ENCODE measurements at regions not wholly inside any gene's neighbourhood (a gene's known extent, or its start where the extent isn't known, plus 50 kb on each side); places are given as distances from the start of the nearest gene placed in this dataset.

DNA sequence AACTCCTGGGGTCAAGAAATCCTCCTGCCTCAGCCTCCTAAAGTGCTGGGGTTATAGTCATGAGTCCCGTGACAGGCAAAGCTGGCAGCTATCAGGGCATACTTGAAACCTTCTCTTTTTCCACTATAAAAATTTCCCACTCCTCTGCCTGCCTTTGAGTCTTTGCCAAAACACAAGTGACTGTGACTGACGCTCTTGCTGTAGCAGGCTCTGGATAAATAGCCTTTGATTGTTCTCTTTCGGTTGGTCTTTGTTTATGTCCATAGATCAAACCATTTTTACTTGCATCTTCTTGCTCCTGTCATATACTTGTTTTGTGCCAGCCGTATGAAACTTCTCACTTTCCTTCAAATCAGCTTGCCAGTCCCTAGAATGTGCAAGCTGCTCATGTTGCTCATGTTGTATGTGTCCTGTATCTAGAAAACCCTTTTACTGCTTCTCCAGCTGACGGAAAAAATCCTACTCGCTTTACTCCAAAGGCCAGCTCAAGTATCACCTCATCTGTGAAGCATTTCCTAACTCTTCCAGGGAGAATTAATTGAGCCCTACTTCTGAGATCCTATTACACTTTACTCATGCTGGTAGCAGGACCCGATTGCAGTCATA is 73.1 kb downstream of the RESF1 start:
- TF ChIP-seq, protein P1, sequence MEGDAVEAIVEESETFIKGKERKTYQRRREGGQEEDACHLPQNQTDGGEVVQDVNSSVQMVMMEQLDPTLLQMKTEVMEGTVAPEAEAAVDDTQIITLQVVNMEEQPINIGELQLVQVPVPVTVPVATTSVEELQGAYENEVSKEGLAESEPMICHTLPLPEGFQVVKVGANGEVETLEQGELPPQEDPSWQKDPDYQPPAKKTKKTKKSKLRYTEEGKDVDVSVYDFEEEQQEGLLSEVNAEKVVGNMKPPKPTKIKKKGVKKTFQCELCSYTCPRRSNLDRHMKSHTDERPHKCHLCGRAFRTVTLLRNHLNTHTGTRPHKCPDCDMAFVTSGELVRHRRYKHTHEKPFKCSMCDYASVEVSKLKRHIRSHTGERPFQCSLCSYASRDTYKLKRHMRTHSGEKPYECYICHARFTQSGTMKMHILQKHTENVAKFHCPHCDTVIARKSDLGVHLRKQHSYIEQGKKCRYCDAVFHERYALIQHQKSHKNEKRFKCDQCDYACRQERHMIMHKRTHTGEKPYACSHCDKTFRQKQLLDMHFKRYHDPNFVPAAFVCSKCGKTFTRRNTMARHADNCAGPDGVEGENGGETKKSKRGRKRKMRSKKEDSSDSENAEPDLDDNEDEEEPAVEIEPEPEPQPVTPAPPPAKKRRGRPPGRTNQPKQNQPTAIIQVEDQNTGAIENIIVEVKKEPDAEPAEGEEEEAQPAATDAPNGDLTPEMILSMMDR (IDR thresholded peaks at IDR 0.05; ENCODE audit: extremely low read depth, insufficient read depth, missing control alignments), result no peak
- in situ Hi-C loops (cut with MboI; ENCODE audit: low pct_unique_long_range_greater_than_20kb, low sequenced_read_pairs, unreplicated experiment), result no loop called here
- no peak for DNase-seq (ENCODE audit: low spot score)

DNA sequence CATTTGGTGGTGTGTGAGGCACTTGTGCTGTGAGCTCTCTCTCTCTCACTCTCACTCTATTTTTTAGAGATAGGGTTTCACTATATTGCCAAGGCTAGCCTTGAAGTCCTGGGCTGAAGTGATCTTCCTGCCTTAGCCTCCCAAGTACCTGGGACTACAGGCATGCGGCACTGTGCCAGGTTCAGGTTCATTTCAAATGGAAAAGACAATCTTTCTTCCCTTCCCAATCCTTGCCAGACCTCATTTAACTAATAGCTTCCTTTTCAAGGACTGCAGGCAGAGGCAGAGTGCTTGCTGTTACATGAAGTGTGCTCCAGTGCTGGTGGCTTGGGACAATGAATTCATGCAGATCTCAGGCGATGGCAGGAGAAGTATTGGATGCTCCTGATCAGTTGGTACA is 73.2 kb upstream of the BICD1 start:
- no peak for DNase-seq (ENCODE audit: low spot score)
- in situ Hi-C loops (cut with MboI; ENCODE audit: low pct_unique_long_range_greater_than_20kb, low sequenced_read_pairs, unreplicated experiment), result no loop called here
- TF ChIP-seq, protein P1 (IDR thresholded peaks at IDR 0.05; ENCODE audit: extremely low read depth, insufficient read depth, missing control alignments), result no peak

DNA sequence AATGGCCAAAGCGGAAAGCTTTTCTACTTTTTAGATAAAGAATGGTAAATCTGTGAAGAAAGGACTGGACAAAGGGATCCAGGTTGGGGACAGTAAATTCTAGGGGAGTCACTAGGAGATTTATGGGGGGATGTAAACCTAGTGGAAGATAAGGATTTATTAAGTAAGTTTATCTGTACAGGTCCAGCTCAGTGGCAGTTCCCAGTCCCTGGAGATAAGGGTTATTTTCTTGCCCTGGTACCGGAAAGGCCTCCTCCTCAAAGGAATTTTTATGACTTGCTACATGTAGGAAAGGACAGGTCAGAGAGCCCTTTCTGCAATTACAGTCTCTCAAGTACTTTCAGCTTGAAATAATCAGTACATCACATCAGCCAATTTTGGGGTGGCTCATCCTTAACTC is 72.6 kb upstream of the BICD1 start:
- in situ Hi-C loops (cut with MboI; ENCODE audit: low pct_unique_long_range_greater_than_20kb, low sequenced_read_pairs, unreplicated experiment), result no loop called here
- no peak for DNase-seq (ENCODE audit: low spot score)
- TF ChIP-seq, protein P1 (IDR thresholded peaks at IDR 0.05; ENCODE audit: extremely low read depth, insufficient read depth, missing control alignments), result no peak

DNA sequence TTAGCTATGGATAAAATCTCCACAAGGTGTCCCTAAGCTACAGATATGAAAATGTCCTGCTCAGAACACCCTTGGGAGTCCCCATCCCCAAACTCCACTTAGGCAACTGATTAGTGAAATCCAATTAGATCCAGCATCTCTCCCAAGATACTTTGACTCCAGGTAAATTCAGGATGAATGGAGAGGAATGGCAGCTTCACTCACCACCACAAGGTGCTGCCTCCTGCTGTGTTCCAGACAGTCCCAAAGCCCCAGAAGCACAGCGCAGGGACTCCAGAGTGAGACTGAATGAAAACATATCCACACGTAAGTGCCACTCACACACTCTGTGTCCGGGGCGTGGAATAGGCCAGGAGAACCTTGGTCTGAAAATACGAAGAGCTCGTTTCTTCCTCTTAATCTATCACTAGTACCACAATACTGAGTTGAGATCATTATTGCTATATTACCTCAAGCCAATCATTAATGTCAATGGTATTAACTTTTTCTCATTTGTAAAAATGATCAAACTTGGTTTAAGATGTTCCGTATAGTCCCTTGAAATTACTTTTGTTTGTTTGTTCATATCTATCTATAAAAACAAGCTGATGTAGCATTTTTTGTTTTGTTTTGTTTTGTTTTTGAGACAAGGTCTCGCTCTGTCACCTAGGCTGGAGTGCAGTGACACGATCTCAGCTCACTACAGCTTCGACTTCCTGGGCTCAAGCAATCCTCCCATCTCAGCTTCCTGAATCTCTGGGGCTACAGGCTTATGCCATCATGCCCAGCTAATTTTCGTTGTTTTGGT is 70.0 kb upstream of the BICD1 start:
- in situ Hi-C loops (cut with MboI; ENCODE audit: low pct_unique_long_range_greater_than_20kb, low sequenced_read_pairs, unreplicated experiment), result no loop called here
- TF ChIP-seq, protein P1 (IDR thresholded peaks at IDR 0.05; ENCODE audit: extremely low read depth, insufficient read depth, missing control alignments), result no peak
- no peak for DNase-seq (ENCODE audit: low spot score)

DNA sequence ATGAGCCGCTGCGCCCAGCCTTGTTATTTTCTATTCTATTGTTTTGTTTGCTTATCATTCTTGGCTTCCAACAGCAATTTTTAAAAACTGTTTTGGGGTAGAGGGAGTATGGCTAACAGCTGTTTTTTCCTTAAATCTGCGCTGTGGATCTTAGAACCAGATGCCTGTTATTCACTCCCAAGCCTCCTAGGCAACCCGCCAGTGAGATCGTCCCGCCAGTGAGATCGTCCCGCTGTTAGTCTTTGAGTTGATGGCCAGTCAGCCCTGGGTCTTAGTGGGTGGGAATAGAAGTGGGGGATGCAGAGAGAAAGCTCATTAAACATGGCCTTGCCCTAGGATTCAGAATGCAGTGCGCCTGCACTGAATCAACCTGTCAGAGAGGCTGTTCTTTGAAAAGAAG is 67.3 kb upstream of the BICD1 start:
- in situ Hi-C loops (cut with MboI; ENCODE audit: low pct_unique_long_range_greater_than_20kb, low sequenced_read_pairs, unreplicated experiment), result no loop called here
- no peak for DNase-seq (ENCODE audit: low spot score)
- TF ChIP-seq, protein P1 (IDR thresholded peaks at IDR 0.05; ENCODE audit: extremely low read depth, insufficient read depth, missing control alignments), result no peak

DNA sequence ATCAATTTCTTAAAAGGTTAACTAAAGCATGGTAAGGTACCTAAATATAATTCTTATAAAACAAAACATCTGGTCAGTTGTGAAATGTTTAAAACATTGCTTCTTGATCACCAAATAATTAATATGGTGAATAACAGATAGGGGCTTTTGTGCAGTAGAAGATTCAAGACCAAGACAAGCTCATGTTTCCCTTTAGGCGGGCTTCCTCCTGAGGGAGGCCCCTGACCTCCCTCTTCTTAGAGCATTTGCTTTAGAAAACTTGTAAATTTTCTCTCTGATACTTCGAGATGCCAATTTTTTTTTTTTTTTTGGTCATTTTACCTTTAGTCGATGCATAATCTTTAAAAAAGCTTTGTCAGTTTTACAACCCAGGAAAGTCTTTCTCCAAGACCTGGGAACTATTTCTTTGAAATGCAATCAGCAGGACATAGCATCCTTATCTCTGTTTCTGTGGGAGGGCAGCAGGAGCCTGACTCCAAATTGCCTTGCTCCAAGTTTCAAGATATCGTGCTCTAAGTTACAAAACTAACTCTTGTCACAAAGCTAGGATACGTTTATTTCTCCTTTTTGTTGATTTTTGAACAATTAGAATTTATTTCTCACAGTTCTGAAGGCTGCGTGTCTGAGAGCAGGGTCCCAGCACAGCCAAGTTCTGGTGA is 66.6 kb upstream of the BICD1 start:
- no peak for DNase-seq (ENCODE audit: low spot score)
- in situ Hi-C loops (cut with MboI; ENCODE audit: low pct_unique_long_range_greater_than_20kb, low sequenced_read_pairs, unreplicated experiment), result no loop called here
- TF ChIP-seq, protein P1 (IDR thresholded peaks at IDR 0.05; ENCODE audit: extremely low read depth, insufficient read depth, missing control alignments), result no peak

All from GM13977 (cell line).